ENCODE measurements at regions not wholly inside any gene's neighbourhood (a gene's known extent, or its start where the extent isn't known, plus 50 kb on each side); places are given as distances from the start of the nearest gene placed in this dataset.

GRCh38 chr4:171242831-171243230, 570.4 kb upstream of the GALNTL6 start:
- TF ChIP-seq CREB1 (CRISPR knock-in tag; IDR thresholded peaks at IDR 0.05; ENCODE audit: low read depth) (no peak), CTCF (conservative IDR thresholded peaks at IDR 0.05; ENCODE audit: low read depth in 2 of 2) (no peak)

All from GM23338 (cell line).